HG03378 (cell line): ENCODE measurements at regions not wholly inside any gene's neighbourhood (a gene's known extent, or its start where the extent isn't known, plus 50 kb on each side); places are given as distances from the start of the nearest gene placed in this dataset.
A peak's percentile ranks its signal among the peaks of the same experiment; 100 is the strongest.

Source experiments
- ATAC-seq: cut with Tn5 transposase; IDR thresholded peaks from one replicate; pipeline ENCODE4 v1.9.1; 2021; ENCODE audit warnings: mild to moderate bottlenecking, moderate library complexity; ENCODE audit not compliant: unreplicated experiment

DNA sequence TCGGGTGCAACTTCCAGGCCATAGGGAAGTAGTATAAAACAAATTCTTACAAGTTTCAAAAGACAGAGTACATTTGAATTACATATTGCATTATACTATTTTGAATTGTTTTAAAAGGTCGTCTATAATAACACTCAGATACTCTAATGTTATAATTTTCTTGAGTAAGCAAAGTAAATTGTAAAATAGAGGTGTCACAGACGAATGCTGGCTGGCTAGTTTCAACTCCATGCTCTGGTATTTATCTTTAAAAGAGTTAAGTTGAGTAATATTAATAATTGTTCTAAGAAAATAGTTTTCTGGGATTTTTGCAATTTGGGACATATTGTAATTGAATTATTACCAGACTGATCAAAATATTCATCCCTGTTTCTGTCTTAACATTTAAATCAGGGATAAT lies 764.9 kb downstream of the TECRL start:
- no peak for ATAC-seq

DNA sequence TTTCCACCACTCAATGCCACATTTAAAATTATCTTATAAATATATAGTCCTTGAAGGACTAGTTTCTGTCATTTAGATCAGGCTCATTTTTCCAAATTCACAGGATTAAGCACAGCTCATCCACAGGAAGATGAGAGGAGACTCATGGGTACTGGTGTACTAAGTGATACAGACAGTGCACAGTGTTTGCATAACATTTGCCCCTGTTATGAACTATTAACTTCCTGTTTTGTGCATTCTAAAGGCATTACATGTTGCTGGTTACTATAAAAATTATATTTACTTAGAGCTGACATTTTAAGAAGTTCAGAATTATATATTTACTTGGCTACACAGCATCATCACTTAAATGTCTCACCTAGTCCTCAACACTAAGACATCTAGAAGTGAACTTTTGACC lies 772.0 kb downstream of the TECRL start:
- ATAC-seq = no peak

DNA sequence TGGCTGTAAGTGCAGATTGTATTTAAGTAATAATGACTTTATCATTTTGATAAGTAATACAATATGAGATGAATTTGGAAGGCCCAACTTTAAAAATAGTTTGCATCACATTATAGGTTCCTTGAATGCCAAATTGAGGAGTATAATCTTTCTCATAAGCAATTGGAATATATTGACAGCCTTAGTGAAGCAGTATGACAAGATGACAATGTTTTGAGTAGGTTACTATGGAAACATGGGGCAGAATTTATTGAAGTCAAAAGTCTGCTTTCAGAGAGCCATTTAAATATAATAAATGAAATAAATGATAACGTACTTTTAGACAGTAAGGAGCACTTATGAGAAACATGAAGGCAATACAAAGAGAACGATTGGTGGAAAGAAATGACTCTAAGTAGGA lies 776.4 kb downstream of the TECRL start:
- ATAC-seq = no peak

DNA sequence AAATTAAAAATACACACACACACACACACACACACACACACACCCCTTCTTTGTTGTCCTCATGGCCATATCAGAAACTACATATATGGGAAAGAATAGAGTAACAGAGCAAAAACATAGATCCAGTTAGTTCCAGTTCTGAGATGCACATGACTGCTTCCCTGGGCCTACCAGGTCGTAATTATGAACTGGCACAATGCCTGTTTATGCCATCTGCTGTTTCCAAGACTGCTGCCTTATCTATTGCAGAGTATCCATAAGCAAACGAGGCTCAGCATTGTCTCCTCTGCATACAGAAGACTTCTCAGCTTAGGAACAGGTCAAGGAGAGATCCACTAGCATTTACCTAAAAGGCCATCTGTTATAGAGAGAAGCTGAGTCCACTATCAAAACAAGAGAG lies 789.0 kb downstream of the TECRL start:
- no peak for ATAC-seq

DNA sequence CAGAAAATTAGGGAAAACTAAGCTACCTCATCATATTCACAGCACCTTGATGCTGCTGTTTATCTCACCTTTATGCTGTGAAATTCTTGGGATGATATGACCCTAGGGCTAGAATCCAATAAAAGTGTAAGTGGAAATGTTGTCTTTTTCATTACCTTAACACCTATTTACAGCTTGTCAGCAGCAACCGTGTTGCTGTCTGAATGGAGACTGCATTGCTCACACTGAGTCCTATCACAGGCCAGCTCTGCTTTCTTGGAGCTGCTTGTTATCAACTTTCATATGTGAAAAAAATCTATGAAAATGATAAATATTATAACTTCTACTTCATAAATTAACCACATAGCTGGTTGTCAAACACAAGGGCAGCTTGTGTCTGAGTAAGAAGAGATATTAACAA lies 789.5 kb downstream of the TECRL start:
- no peak for ATAC-seq

DNA sequence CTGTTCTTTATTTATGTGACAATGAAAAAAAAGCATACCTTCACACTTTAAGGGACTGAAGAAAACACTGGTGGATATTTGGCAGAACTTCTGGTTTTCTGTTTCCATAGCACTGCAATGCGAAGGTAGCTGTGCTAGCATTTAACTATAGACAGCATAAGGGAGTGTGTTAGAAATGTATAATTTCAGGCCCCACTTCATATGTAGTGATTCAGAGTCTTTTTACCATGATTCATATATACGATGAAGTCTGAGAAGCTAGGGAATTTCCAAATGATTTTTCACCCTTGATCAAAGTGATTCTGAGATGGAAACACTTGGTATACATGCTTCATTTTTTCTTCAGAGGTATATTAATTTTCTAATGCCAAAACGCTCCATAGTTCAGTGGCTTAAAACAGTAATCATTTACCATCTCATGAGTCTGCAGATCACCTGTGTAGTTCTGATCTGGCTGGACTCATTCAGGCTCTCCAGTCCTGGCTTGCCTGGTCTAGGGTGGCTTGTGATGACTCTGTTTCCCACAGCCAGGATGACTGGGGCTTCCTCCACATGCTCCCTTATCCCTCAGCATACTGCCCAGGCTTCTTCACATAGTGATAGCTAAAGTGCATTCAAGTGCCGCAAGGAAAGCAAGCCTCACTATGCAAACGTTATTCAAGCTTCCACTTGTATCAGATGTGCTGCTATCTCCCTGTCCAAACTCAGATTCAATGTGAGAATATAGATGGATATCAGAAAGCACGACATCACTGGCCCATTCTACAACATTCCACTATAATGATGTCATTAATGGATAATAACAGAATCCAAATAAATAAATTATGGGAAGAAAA lies 790.1 kb downstream of the TECRL start:
- ATAC-seq = no peak

DNA sequence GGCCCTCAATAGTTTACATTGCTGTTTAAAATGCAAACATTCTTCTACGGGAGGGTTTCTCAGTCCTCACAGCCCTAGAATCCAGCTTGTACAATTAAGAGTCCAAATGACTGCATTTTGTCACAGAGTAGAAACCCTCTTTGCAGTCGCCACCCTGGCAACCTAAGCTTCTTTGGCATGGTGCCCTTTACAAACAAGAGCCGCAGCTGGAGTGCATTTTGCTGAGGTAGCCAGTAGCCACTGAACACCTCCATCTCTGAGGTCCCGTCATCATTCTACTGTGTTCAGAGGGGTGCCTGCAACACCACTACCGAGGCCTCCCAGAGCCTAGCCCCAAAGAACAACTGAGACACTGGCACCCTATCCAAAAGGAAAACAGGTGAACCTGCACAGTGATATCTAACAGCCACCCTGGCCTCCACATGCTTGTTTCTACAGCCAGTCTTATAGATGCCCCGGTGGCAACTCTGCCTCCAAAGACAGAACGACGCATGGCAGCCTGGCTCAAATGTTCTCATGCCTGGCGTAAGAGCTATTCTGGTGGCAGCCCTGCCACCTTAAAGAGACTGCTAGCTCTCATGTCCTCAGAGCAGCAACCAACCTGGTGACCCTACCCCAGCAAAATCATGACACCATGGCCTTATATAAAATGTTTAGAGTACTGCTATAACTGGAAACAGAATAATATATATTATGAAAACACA lies 801.9 kb downstream of the TECRL start:
- ATAC-seq = no peak

DNA sequence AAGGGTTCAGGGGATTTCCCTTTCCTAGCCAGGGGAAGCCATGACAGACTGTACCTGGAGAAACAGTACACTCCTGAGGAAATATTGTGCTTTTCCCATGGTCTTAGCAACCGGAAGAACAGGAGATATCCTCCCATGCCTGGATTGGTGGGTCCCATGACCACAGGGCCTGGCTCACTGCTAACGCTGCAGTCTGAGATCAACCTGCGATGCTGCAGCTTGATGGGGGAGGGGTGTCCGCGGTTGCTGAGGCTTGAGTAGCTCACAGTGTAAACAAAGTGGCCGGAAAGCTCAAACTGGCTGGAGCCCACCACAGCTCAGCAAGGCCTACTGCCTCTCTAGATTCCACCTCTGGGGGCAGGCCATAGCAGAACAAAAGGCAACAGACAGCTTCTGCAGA lies 819.5 kb downstream of the TECRL start:
- ATAC-seq = no peak

DNA sequence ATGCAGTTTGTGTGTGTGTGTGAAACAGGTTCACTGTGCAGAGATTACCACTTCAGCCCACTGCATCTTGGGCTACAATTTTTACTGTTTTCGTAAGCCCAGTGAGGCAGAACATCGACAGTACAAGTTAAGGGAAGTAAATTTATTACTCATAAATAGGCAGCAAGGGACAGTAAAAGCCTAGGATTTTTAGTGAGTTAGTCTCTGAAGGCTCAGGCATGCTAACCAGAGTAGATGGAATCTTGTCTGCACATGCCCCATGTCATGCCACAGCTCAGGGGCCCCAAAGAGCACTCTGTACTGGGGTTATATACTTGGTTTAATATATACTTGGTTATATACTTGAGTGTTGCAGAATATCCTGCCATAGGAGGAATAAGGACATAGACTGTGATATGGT lies 825.7 kb downstream of the TECRL start:
- ATAC-seq = no peak

DNA sequence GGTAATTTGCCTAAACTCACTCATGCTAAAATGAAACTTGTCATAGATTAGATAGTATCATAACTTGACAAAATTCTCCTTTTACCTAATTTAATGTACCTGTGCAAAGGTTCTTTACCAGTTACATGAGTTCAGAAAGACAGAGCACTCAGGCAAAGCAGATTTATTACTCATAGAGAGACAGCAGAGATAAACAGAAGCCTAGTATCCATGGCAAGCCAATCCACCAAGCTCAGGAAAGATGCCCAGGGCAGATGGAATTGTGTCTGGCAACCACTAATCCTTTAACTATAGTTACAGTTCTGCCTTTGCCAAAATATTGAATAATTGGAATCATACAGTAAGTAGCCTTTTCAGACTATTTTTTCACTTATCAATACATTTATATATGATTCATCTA lies 826.2 kb downstream of the TECRL start:
- ATAC-seq = no peak

DNA sequence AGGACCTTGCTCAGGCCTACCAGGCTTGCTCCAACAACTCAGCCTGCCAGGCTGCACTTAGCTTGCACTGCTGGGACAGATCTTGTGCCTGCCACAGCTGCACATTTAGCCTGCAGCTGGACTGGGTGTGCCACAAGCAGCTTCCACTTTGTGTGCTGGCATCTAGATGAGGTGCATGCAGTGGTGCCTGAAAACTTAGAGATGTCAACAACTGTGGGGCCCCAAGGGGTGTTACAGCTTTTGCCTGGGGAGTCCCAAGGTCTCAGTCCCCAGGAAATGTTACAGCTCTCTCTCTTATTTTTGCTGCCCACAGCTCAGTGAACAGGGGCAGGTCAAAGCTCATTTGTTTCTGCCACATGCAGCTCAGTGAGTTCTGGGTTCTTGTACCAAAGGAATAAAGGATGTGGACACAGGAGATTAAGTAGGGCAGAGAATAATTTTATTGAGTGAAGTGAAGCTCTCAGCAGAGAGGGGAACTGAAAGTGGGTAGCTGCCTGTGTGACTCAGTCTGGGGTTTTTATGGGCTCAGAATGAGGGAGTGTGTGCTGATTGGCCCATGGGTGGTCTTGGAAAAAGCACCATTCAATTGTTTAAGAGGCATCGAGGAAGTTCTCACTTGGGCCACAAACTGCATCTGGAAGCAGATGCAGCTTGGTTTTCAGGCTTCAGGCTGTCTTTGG lies 828.3 kb downstream of the TECRL start:
- ATAC-seq = peak; percentile 74

DNA sequence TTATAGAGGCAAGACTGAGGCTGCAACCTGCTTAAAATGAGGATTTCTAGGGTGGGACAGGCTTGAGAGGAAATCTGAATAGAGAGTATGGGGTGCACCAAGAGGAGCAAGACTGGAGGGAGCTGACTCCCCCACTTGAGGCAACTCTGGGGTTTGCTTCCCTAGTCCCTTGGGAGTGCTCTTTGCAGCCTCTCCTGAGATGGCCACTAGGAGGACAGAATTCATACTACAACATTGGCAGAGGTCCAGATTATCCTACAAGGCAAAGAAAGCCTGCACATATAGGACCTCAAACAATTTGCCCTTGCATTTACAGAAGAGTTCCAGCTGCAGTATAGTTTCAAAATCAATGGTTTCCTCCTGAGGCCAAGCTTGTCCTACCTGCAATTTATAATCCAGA lies 830.9 kb downstream of the TECRL start:
- ATAC-seq = no peak

DNA sequence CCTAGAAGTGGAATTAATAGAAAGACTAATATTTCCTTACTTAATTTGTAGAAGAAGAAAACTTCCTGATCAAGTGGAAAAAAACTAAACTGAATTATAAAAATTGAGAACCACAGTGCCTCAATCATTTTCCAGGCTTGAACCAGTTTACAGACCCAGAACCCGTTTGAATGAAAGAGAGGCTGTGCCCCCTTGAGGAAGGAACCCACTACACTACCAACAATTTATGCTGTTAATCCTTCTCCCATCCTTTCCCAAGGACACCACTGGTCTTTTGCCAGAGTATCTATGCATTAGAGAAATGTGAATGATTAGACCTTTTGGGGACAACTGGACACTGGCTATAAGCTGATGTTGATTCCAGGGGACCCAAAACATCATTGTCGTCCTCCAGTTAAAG lies 842.6 kb downstream of the TECRL start:
- ATAC-seq = no peak

DNA sequence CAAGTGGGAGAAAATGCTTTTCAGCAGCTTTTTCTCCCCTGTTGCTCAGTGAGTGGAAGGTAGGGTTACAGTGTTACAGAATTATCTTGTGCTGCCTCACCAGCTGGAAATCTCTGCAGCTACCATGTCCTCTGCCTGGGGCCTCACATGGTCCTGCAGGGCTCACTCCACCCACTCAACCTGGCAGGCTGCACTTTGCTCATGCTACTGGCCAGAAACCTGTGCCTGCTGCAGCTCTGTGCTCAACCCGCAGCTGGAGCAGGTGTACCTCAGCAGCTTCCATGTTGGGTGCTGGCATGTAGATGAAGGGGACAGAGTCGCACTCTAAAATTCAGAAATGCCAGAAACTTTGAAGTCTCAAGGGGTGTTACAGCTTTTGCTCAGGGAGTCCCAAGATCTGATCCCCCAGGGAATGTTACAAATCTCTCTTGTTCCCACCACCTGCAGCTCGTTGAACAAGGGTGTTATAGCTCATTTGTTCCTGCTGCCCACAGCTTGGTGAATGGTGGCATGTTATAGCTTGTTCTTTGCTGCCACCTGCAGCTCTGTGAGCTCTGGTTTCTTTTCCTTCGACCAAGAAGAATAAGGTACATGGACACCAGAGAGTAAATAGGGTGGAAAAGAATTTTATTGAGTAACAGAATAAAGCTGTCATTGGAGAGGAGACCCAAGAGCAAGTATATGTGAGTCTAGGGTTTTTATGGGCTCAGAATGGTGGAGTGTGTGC lies 845.8 kb downstream of the TECRL start:
- ATAC-seq = no peak

DNA sequence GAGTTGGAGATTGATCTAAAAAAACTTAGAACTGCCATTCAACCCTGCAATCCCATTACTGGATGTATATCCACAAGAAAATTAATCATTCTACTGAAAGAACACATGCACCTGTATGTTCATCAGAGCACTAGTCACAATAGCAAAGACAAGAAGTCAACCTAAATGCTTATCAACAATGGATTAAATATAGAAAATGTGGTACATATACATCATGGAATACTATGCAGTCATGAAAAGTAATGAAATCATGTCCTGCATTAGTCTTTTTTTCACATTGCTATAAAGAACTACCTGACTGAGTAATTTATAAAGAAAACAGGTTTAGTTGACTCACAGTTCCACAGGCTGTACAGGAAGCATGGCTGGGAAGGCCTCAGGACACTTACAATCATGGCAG lies 850.5 kb downstream of the TECRL start:
- no peak for ATAC-seq

DNA sequence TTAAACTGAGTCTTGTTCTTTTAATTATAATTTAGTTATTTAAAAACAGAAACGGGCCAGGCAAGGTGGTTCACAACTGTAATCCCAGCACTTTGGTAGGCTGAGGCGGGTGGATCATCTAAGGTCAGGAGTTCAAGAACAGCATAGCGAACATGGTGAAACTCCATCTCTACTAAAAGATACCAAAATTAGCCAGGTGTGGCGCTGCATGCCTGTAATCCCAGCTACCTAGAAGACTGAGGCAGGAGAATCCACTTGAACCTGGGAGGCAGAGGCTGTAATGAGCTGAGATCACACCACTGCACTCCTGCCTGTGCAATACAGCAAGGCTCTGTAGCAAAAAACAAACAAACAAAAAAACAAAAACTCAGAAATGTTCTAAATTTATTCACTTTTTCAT lies 852.9 kb downstream of the TECRL start:
- ATAC-seq = no peak

DNA sequence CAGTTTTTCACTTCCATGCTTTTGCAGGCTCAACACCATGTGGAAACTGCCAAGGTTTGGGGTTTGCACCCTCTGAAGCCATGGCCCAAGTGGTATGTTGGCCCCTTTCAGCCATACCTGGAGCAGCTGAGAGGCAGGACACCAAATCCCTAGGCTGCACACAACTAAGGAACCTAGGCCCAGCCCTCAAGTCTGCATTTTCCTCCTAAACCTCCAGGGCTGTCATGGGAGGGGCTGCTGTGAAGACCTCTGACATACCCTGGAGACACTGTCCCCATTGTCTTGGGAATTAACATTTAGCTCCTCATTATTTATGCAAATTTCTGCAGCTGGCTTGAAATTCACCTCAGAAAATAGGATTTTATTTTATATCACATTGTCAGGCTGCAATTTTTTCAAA lies 856.1 kb downstream of the TECRL start:
- ATAC-seq = no peak

DNA sequence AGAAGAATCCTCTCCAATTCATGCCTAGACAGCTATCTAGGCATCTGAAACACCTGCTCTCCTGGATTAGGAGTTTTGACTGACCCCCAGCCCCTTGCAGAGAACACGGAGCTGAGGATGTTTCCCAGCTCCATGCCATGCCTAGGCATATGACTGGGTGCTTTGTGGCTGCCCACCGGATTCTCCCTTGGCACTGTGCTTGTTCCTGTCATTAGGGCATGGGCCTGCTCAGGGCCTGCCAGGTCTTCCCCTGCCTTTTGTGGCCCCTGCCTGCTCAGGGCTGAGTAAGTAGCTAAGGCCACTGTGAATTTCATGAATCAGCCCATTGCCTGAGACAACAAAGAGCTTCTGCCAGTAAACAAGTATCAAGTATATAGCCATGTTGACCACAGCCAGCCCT lies 867.4 kb downstream of the TECRL start:
- no peak for ATAC-seq

DNA sequence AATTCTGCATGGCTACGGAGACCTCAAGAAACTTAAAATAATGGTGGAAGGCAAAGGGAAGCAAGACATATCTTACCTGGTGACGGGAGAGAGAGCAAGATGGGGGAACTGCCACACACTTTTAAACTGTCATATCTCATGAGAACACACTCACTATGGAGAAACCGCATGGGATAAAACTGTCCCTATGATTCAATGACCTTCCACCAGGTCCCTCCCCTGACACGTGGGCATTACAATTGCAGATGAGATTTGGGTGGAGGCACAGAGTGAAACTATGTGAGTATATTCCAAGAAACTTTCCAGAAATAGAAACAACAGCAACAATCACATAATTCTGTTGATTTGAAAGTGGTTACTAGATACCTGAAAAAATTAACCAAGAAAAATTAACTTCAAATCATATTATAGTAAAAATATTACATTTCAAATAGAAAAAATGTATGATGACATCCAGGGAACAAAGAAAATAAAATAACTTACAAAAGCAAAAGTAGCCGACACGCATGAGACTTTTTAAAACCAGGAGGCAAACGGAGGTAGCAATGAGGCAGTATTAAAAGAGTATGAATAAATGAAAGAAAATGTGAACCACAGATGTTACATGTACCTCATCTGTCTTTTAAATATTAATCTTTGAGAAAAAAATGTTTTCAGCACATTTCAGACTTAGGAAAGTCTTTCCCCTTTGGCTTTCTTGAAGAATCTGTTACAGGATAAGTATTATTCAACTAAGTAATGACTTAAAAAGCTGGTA lies 879.5 kb downstream of the TECRL start:
- ATAC-seq = no peak

DNA sequence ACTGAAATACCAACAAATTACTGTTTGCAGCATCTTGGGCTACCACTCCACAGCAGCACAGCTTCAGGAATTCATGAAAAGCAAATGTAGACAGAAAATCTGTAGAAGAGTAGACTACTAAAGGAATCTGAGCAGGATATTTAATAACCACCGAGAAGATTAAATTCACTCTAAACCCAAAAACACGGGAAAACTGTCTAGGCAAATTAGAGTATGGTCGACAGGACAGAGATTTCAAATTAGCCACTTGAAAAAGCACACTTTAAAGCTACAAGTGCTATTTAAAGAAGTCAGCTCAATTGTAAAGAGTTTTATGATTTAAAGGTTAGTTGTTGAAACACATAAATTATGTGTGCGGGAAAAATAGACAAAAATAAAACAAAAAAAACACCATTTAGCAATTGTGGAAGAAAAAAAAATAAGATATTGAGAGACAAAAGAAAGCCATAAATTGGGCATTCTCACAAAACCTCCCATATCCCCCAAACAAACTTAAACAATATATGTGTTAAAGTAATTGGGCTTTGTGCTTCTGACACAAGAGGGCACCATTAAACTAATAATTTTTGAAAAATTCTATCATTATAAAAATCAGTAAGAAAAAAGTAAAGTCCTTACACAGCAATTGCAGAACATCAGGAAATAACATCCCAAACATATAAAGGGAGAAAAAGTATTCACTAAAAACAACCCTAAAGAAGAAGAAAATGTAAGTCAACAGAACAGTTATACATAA lies 880.8 kb downstream of the TECRL start:
- ATAC-seq = no peak
